NB4 (cell line): ENCODE measurements at regions not wholly inside any gene's neighbourhood (a gene's known extent, or its start where the extent isn't known, plus 50 kb on each side); places are given as distances from the start of the nearest gene placed in this dataset.

Experiments used
- MYC ChIP-seq: IDR thresholded peaks from 2 replicates; pipeline ENCODE4 v1.6.1; 2011; ENCODE audit warnings: low read depth, low read length
- POLR2A ChIP-seq: IDR thresholded peaks from 2 replicates; pipeline ENCODE4 v1.6.1; 2011; ENCODE audit warnings: mild to moderate bottlenecking; ENCODE audit not compliant: insufficient read length; ENCODE audit errors: extremely low read depth
- TF ChIP-seq, protein P1 (sequence below): IDR thresholded peaks from one replicate; pipeline ENCODE4 v1.5.1; 2012; ENCODE audit warnings: low read depth, low read length
- TF ChIP-seq, protein P2 (sequence below): IDR thresholded peaks from 2 replicates; pipeline ENCODE4 v1.6.1; 2011; ENCODE audit warnings: low read depth, low read length

DNA sequence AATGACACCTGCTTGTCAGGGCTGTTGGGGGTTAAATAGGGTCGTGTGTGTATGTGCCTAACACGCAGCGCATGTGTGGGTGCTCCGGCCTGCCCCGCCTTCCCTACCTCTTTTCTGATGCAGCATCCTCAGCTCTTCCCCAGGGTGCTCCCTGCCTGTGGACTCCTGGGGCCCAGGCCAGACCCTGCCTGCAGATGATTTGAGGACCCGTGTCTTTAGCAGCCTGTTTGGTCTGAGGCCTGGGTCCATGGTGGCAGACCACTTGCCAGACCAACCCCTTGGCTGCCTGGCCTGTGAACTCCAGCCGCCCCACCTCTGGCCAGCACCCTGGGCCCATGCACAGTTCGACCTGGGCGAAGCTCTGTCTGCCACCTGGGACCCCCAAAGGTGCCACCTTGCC lies 57.0 kb upstream of the SIM2 start:
- TF ChIP-seq, protein P1, sequence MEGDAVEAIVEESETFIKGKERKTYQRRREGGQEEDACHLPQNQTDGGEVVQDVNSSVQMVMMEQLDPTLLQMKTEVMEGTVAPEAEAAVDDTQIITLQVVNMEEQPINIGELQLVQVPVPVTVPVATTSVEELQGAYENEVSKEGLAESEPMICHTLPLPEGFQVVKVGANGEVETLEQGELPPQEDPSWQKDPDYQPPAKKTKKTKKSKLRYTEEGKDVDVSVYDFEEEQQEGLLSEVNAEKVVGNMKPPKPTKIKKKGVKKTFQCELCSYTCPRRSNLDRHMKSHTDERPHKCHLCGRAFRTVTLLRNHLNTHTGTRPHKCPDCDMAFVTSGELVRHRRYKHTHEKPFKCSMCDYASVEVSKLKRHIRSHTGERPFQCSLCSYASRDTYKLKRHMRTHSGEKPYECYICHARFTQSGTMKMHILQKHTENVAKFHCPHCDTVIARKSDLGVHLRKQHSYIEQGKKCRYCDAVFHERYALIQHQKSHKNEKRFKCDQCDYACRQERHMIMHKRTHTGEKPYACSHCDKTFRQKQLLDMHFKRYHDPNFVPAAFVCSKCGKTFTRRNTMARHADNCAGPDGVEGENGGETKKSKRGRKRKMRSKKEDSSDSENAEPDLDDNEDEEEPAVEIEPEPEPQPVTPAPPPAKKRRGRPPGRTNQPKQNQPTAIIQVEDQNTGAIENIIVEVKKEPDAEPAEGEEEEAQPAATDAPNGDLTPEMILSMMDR = no peak
- TF ChIP-seq, protein P2, sequence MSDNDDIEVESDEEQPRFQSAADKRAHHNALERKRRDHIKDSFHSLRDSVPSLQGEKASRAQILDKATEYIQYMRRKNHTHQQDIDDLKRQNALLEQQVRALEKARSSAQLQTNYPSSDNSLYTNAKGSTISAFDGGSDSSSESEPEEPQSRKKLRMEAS = no peak
- TF ChIP-seq POLR2A (no peak), MYC (no peak)
